GM23338 (cell line): ENCODE measurements at regions not wholly inside any gene's neighbourhood (a gene's known extent, or its start where the extent isn't known, plus 50 kb on each side); places are given as distances from the start of the nearest gene placed in this dataset.
A peak's percentile ranks its signal among the peaks of the same experiment; 100 is the strongest.

Source experiments
- ATAC-seq: fragments of 200-7000 bp; cut with Tn5 transposase; 3 replicates; pipeline ENCODE4 v1.9.1; 2020
- DNase-seq: peaks from one replicate; pipeline ENCODE4 v3.0.0-alpha.2; 2015; ENCODE audit warnings: low spot score
- H2AFZ ChIP-seq: fragments of 200-600 bp; sonication (generic); 2 replicates; pipeline ENCODE4 v1.8.0; 2016; ENCODE audit warnings: antibody characterized with exemption, mild to moderate bottlenecking, moderate library complexity
- H3F3A ChIP-seq: fragments of 200-600 bp; sonication (generic); replicated peaks from 2 replicates; pipeline ENCODE4 v1.8.0; 2017; ENCODE audit warnings: antibody characterized with exemption, mixed run types, low read depth
- H3K27ac ChIP-seq: fragments of 200-600 bp; sonication (generic); 2 replicates; pipeline ENCODE4 v1.6.1; 2016; ENCODE audit warnings: low read depth
- H3K27me3 ChIP-seq: fragments of 200-600 bp; sonication (generic); 2 replicates; pipeline ENCODE4 v1.8.0; 2016; ENCODE audit warnings: mild to moderate bottlenecking, mixed run types, moderate library complexity; ENCODE audit not compliant: insufficient read depth
- H3K36me3 ChIP-seq: fragments of 200-600 bp; sonication (generic); 2 replicates; pipeline ENCODE4 v1.8.0; 2016; ENCODE audit warnings: mild to moderate bottlenecking; ENCODE audit not compliant: insufficient read depth
- H3K4me1 ChIP-seq: fragments of 200-600 bp; sonication (generic); 2 replicates; pipeline ENCODE4 v1.8.0; 2016; ENCODE audit warnings: mild to moderate bottlenecking, moderate library complexity; ENCODE audit not compliant: insufficient read depth
- H3K4me2 ChIP-seq: fragments of 200-600 bp; sonication (generic); 2 replicates; pipeline ENCODE4 v1.7.1; 2017; ENCODE audit warnings: mixed run types
- H3K4me3 ChIP-seq: fragments of 200-600 bp; sonication (generic); 2 replicates; pipeline ENCODE4 v1.6.1; 2016; ENCODE audit warnings: mixed run types
- H3K79me2 ChIP-seq: fragments of 200-600 bp; sonication (generic); replicated peaks from 2 replicates; pipeline ENCODE4 v1.8.0; 2017; ENCODE audit warnings: mild to moderate bottlenecking; ENCODE audit not compliant: insufficient read depth
- H3K9me2 ChIP-seq: fragments of 200-600 bp; sonication (generic); 2 replicates; pipeline ENCODE4 v1.8.0; 2017; ENCODE audit not compliant: insufficient read depth
- H4K20me1 ChIP-seq: fragments of 200-600 bp; sonication (generic); replicated peaks from 2 replicates; pipeline ENCODE4 v1.8.0; 2017; ENCODE audit warnings: mild to moderate bottlenecking; ENCODE audit not compliant: insufficient read depth
- H3K27ac Mint-ChIP-seq: 2 replicates; pipeline ENCODE4 v1.8.0; 2020; ENCODE audit warnings: inconsistent platforms, mild to moderate bottlenecking, moderate library complexity, mixed read lengths
- H3K27me3 Mint-ChIP-seq: 3 replicates; pipeline ENCODE4 v1.8.0; 2022; ENCODE audit warnings: low read depth, mild to moderate bottlenecking, moderate library complexity, mixed read lengths, inconsistent platforms; ENCODE audit not compliant: insufficient read depth, poor library complexity
- H3K36me3 Mint-ChIP-seq: 3 replicates; pipeline ENCODE4 v1.8.0; 2021; ENCODE audit warnings: low read depth, mild to moderate bottlenecking, inconsistent platforms, moderate library complexity, mixed read lengths
- H3K4me1 Mint-ChIP-seq: 3 replicates; pipeline ENCODE4 v1.8.0; 2020; ENCODE audit warnings: mild to moderate bottlenecking, inconsistent platforms, mixed read lengths
- H3K4me3 Mint-ChIP-seq: 3 replicates; pipeline ENCODE4 v1.8.0; 2021; ENCODE audit warnings: moderate library complexity, mild to moderate bottlenecking, inconsistent platforms, mixed read lengths
- H3K9me3 Mint-ChIP-seq: 3 replicates; pipeline ENCODE4 v1.8.0; 2020; ENCODE audit warnings: moderate library complexity, mild to moderate bottlenecking, inconsistent platforms, mixed read lengths
- CREB1 ChIP-seq: fragments of 250-450 bp; sonication (Bioruptor Pico); IDR thresholded peaks from 2 replicates; pipeline ENCODE4 v1.5.0; 2020; ENCODE audit warnings: low read depth, mild to moderate bottlenecking, moderate library complexity
- CTCF ChIP-seq, 2 experiments: fragments of 200-600 bp in 1 of 2; sonication (generic) in 1 of 2; conservative IDR thresholded peaks; 2 replicates each; pipeline versions ENCODE4 v1.5.1 to v1.6.1; 2016 to 2017; ENCODE audit warnings: antibody characterized with exemption in 2 of 2, low read depth in 2 of 2, mild to moderate bottlenecking in 2 of 2, moderate library complexity in 1 of 2
- ETS1 ChIP-seq: IDR thresholded peaks from 2 replicates; pipeline ENCODE4 v1.6.1; 2016; ENCODE audit warnings: antibody characterized with exemption
- EZH2 ChIP-seq: fragments of 200-600 bp; sonication (generic); IDR thresholded peaks from one replicate; pipeline ENCODE4 v1.8.0; 2017; ENCODE audit warnings: antibody characterized with exemption, mild to moderate bottlenecking, low read depth; ENCODE audit not compliant: unreplicated experiment
- EZH2phosphoT487 ChIP-seq: fragments of 200-600 bp; sonication (generic); IDR thresholded peaks from one replicate; pipeline ENCODE4 v1.8.1; 2018; ENCODE audit warnings: antibody characterized with exemption; ENCODE audit not compliant: unreplicated experiment
- JUNB ChIP-seq: IDR thresholded peaks from one replicate; pipeline ENCODE4 v1.6.1; 2016; ENCODE audit warnings: antibody characterized with exemption; ENCODE audit not compliant: unreplicated experiment
- NANOG ChIP-seq: IDR thresholded peaks from 2 replicates; pipeline ENCODE4 v1.6.1; 2016; ENCODE audit warnings: antibody characterized with exemption, borderline replicate concordance
- POLR2AphosphoS5 ChIP-seq: IDR thresholded peaks from 2 replicates; pipeline ENCODE4 v1.6.1; 2016; ENCODE audit warnings: antibody characterized with exemption, low read depth
- REST ChIP-seq: IDR thresholded peaks from one replicate; pipeline ENCODE4 v1.6.1; 2018; ENCODE audit warnings: antibody characterized with exemption; ENCODE audit not compliant: unreplicated experiment
- STAT1 ChIP-seq: IDR thresholded peaks from one replicate; pipeline ENCODE4 v1.6.1; 2016; ENCODE audit warnings: antibody characterized with exemption; ENCODE audit not compliant: unreplicated experiment
- ZNF114 ChIP-seq: fragments of 250-450 bp; sonication (Bioruptor Pico); IDR thresholded peaks from 2 replicates; pipeline ENCODE4 v1.5.0; 2020; ENCODE audit warnings: mild to moderate bottlenecking, moderate library complexity
- ZNF331 ChIP-seq: fragments of 250-450 bp; sonication (Bioruptor Pico); IDR thresholded peaks from 2 replicates; pipeline ENCODE4 v1.5.0; 2020; ENCODE audit warnings: low read depth, mild to moderate bottlenecking, moderate library complexity
- ZNF462 ChIP-seq: fragments of 250-450 bp; sonication (Bioruptor Pico); IDR thresholded peaks from 2 replicates; pipeline ENCODE4 v1.5.0; 2020; ENCODE audit warnings: mild to moderate bottlenecking, moderate library complexity

- ATAC-seq (no peak), DNase-seq (no peak)
- no peaks in the 10 kb centered on the region for H3K79me2 ChIP-seq
- H3K27me3 ChIP-seq, result no peaks in the 10 kb centered on the region
- no peaks in the 10 kb centered on the region; the same call in 2 of the 3 replicates for H3K9me3 Mint-ChIP-seq
- H3K4me1 ChIP-seq, result no peaks in the 10 kb centered on the region
- no peaks in the 10 kb centered on the region for H3K9me2 ChIP-seq
- H3K27ac Mint-ChIP-seq, result peak overlapping the region; percentile 41; the same call in 1 of the 2 replicates
- peak overlapping the region; percentile 2; the same call in 1 of the 2 replicates for H2AFZ ChIP-seq
- no peaks in the 10 kb centered on the region for H3K4me1 Mint-ChIP-seq
- no peak for TF ChIP-seq STAT1
- no peak for TF ChIP-seq ZNF114 (CRISPR knock-in tag)
- no peak for TF ChIP-seq ZNF462
- no peak for TF ChIP-seq JUNB
- no peak for TF ChIP-seq EZH2phosphoT487
- TF ChIP-seq ZNF331 (CRISPR knock-in tag), result no peak
- TF ChIP-seq POLR2AphosphoS5, result no peak
- TF ChIP-seq CREB1 (CRISPR knock-in tag), result no peak
- TF ChIP-seq REST, result no peak
- TF ChIP-seq NANOG, result no peak
- TF ChIP-seq ETS1, result no peak
- no peak for TF ChIP-seq EZH2
- TF ChIP-seq CTCF (conservative IDR thresholded peaks at IDR 0.05; ENCODE audit: low read depth in 2 of 2), result no peak
- H3K27me3 Mint-ChIP-seq, result no peaks in the 10 kb centered on the region
- H3K36me3 ChIP-seq, result no peaks in the 10 kb centered on the region
- H3K36me3 Mint-ChIP-seq, result no peaks in the 10 kb centered on the region
- H3K4me3 Mint-ChIP-seq, result no peak overlapping the region
- no peaks in the 10 kb centered on the region for H3F3A ChIP-seq
- H3K27ac ChIP-seq, result no peak overlapping the region
- H3K4me3 ChIP-seq, result no peak overlapping the region
- no peak overlapping the region for H3K4me2 ChIP-seq
- H4K20me1 ChIP-seq, result no peaks in the 10 kb centered on the region
Observed at GRCh38 chr10:36802490-36803153, 322.8 kb upstream of the ANKRD30A start.
